GM19025 (cell line): ENCODE measurements at regions not wholly inside any gene's neighbourhood (a gene's known extent, or its start where the extent isn't known, plus 50 kb on each side); places are given as distances from the start of the nearest gene placed in this dataset.
"Not testable (repeated sequence)": the region's sequence is repeated elsewhere in the genome, so short reads cannot be mapped to it uniquely, and the experiment has no call there.

Experiments
- ATAC-seq: cut with Tn5 transposase; IDR thresholded peaks from one replicate; pipeline ENCODE4 v1.9.1; 2021; ENCODE audit warnings: mild to moderate bottlenecking, low read depth, moderate library complexity; ENCODE audit not compliant: unreplicated experiment

DNA sequence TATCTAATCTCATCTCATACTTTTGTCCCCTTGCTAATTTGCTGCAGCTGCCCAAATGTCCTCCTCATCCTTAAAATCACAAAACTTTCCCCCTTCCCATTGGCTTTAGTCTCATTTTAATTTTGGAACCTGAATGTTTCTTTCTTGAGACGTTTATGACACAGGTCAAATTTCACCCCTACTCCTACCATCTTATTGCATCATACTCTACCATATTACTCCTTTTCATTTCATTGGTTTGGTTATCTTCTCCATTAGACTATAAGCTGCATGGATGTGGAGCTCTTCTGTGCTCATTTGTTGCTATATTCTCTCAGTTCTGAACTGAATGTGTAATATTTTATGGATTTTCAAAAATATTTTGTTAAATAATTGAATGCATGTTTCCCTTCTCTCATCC lies 688.6 kb downstream of the CBLN4 start:
- ATAC-seq, result no peak

DNA sequence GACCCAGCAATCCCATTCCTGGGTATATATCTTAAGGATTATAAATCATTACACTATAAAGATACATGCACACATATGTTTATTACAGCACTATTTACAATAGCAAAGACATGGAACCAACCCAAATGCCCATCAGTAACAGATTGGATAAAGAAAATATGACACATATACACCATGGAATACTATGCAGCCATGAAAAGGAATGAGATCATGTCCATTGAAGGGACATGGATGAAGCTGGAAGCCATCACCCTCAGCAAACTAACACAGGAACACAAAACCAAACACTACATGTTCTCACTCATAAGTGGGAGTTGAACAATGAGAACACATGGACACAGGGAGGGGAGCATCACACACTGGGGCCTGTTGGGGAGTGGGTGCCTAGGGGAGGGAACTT lies 694.5 kb downstream of the CBLN4 start:
- ATAC-seq, result not testable (repeated sequence)

DNA sequence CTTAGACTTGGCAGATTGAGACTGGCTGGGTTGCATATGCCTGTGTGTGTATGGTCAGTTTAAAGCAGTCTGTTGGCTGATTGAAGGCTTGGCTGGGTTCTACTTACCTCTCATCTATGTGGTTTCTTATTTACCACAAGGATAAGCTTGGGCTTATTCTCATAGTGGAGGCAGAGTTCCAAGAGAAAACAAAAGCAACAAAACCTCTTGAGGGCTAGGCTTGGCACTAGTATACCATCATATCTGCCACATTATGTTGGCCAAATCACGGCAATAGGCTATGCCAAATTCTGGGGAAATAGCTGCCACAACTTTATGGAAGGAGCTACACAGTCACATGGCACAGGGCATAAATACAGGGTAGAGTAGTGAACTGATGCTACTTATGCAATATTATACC lies 714.1 kb downstream of the CBLN4 start:
- no peak for ATAC-seq

DNA sequence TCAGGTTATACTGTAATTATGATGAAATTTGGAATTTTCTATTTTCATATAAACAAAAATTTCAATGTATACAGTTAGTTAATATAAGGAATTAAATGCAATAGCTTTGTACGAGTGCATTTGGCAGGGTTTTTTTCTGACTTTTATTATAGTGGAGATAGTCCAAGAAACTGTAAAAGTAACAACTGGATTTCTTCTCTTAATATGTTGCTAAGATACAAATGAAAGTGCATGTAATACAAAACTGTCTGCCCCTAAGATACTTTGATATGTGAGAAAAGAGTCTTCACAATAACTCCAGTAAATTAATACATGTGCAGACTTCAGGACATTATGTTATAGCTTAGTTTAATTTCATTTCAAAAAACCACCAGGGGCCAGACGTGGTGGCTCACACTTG lies 721.4 kb downstream of the CBLN4 start:
- ATAC-seq, result no peak

DNA sequence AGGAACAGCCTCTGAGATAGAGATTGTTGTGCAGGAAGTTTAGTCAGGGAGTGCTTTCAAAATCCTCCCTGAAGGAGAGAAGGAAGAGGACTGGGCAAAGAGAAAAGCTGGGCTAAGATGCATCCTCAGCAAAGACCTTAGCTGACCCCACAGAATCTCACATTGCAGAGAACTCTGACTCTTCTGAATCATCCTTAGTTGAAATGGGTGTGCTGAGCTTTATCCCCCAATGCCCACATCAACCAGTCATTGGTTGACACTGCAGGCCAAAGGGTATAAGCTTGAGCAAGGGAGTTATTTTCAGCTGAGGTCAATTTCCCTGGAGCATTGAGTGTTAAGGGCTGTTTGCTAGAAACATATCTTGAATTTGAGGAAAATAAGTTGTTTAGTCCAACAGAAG lies 732.2 kb downstream of the CBLN4 start:
- no peak for ATAC-seq

DNA sequence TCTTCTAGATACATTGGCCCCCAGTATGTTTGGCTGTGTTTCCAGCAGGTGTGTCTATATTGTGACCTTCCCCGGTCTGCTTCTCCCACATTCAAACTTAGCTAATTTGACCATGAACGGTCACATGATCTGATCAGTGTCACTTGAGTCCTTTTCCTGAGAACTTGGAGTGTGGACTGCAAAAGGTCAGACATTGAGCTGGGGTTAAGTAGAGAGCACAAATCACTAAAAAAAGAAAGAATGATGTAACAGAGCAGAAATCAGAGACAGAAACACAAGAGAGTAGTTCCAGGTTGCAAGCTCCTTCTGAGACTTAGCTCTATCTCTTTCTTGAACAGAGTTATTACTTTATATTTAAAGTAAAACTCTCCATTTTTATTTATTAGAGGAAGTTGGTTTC lies 733.9 kb downstream of the CBLN4 start:
- no peak for ATAC-seq

DNA sequence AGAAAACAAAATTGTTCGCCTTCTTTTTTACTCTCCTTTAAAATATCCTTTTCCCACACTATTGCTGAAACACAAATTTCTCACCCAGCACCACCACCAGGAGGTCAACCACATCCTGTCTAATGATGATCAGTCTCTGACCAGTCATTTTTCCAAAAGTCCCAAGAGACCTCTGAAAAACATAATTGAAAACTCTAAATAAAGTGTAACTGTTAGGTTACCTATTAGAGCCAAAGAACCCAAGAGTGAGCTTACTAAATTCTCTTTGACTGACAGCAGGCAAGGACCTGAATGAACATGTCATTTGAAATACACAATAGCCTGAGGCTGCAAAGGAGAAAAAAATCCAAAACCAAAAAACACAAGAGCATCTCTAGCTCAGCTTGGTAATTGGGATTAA lies 735.4 kb downstream of the CBLN4 start:
- no peak for ATAC-seq

DNA sequence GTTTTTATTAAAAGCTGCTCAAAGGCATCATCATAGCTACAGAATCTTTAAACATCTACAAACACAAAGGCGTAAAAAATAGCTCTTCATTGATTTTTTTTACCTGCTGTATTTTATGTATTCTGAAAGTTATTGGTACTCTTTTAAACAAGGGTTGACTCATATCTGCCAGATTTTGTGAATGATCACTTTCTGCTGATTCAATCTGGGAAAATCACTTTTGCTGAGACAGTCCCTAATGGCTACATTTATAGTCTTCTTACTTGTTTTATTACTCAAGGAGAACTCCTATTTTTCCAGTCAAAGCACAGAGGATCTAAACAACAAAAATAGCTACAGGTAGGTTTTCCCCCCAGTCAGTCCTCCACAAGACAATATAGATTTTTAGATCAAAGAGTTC lies 739.0 kb downstream of the CBLN4 start:
- ATAC-seq, result no peak

DNA sequence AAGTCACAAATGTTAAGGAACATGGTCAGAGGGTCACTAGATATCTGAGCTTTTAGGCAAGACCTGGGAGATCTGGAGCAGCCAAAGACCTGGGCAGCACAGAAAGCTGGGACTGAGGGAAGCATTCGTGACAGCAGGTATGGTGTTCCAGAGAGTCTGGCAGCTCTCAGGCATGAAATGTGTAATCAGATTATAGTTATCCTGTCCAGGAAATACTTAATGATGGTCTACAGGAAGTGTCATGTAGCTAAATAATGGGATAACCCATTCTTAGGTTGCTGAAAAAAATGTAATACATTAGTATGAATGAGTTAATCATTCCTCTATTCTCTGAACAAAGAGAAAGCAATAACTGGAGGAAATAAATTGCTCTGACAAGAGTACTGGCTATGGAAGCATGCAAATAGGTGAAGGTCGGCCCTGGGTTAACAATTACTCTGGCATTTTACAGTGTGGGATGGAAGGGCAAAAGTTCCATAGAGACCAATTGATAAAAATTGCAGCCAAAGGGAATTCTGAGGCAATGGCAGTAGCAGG lies 740.5 kb downstream of the CBLN4 start:
- no peak for ATAC-seq

DNA sequence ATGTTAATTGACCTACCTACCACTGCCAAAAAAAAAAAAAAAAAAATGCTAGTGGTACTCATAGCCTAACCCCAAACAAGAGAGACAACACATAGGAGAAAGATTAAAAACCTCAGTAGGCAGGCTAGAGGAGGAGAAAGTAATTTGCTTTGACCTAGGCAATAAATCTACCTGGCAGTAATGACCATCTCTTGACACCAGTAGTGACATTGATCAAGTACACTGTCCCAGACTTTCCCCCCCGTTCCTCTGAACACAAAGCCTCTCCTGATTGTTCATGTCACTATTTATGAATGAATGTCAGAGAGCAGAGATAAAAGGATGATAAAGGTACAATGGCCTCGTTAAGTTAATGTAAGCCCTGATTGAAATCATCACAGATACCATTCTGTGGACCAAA lies 746.8 kb downstream of the CBLN4 start:
- ATAC-seq, result no peak

DNA sequence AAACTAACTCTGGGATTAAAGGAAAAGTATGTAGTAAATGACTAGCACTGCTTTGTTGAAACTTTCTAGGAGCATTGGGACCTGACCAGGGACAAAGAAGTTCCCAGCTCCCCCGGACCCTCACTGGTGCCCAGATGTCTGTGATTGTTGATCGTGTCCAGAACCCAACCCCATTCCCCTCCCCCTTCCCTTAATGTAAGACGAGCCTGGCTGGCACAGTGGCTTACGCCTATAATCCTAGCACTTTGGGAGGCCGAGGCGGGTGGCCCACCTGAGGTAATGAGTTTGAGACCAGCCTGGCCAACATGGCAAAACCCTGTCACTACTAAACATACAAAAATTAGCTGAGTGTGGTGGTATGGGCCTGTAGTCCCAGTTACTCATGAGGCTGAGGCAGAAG lies 750.3 kb downstream of the CBLN4 start:
- ATAC-seq, result no peak

DNA sequence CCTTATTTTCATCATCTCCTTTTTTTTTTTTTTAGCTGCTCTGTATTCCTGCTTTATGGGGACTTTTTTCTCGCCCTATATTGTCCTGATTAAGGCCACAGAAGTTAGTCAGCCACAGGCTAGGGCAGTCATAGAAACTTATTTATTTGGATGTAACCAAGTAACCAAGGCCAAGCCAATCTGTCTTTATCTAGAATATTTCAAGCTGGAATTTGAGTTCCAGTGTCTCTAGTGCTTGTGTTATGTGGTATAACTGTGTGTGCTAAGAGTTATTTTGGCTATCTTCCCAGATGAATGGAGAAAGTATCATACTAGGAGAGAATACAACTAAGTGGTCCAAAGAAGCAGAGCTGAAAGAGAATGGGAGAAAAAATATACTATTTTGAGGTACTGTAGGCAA lies 751.5 kb downstream of the CBLN4 start:
- ATAC-seq, result no peak

DNA sequence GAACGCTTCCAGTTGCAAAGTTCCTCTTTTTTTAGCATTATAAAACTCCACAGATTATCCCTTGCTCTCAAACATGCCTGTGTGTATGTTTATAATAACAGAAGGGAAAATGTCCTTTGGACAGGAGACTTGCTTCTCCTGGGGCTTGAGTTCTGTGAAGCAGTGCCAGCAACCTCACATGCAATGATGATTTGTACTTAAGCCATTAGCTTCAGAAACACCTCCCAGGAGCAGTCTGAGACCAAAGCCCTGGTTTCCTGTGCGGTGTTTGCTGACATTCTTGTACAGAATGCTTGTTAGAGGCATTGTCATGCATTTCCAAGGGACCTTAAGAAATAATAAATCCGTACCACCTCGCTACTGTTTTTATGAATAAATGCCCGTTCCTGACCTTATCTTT lies 752.8 kb downstream of the CBLN4 start:
- ATAC-seq, result no peak

DNA sequence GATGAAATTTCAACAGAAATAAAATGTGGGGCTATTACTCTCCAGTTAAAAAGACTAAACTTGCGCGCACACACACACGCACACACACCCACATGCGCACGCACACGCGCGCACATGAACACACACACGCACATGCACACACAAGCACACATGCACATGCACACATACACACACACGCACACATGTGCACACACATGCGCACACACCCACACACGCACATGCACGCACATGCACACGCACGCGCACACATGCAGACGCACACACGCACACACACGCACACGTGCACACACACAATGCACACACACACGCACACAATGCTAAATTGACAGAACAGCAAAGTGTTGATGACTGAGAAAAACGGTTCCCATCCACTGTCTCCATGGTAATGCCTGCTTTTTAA lies 754.1 kb downstream of the CBLN4 start:
- ATAC-seq, result no peak

DNA sequence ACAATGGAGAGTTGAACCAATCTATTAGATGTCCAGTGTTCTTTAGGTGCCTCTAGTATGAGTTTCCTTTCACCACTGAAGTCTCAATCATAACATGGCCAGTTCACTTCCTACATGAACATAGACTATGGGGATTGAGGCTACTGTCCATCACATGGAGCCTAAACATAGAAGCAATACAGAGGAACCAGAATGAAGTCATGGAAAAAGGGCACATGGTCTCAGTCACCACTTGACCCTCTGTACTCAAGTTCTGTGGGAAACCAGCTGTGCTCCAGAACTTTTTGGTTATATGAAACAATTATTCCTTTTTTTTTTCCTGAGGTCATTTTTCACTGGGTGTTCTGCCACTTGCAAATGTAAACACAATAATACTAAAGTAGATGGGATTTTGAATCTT lies 762.5 kb downstream of the CBLN4 start:
- no peak for ATAC-seq

DNA sequence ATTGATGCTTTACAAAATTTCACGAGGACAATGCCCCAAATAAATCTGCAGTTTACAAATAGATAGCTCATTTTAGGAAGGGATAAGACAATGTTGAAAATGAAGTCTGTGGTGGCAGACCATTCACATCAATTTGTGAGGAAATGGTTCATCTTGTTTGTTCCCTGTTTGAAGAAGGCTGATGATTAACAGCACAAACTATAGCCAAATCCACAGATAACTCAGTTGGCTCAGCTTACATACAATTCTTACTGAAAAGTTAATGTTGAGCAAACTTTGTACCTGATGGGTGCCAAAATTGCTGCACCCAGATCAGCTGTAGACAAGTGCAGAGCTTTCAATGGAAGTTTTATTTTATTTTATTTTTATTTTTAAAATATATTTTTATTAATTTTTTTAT lies 763.9 kb downstream of the DOK5 start:
- ATAC-seq, result no peak

DNA sequence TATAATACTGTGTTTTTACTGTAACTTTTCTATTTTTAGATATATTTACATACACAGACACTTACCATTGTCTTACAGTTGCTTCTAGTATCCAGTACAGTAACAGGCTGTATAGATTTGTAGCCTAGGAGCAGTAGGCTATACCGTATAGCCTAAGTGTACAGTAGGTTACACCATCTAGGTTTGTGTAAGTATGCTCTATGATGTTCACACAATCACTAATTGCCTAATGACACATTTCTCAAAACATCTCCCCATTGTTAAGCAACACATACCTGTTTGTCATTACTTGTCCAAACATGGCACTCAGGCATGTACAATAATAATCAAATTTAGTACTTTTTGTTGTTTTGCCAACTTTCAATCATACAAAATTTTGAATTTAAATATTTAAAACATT lies 757.3 kb downstream of the DOK5 start:
- ATAC-seq, result no peak

DNA sequence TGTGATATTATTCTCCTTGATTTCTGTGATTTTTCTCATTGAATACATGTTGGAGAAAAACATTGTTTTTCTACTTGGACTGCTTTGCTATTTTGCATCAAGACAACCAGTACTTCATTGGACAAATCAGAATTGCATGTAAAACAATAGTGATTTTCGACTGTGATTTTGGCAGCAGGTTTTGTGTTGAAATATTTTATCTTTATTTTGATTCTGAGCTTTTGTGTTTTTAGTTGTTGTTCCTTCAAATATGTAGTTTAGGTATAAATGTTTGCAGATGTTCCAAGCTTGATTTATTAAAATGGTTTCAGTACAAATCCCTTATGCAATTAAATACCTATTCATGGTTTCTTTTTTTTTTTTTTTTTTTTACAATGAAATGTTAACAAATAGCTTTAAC lies 754.1 kb downstream of the DOK5 start:
- no peak for ATAC-seq

DNA sequence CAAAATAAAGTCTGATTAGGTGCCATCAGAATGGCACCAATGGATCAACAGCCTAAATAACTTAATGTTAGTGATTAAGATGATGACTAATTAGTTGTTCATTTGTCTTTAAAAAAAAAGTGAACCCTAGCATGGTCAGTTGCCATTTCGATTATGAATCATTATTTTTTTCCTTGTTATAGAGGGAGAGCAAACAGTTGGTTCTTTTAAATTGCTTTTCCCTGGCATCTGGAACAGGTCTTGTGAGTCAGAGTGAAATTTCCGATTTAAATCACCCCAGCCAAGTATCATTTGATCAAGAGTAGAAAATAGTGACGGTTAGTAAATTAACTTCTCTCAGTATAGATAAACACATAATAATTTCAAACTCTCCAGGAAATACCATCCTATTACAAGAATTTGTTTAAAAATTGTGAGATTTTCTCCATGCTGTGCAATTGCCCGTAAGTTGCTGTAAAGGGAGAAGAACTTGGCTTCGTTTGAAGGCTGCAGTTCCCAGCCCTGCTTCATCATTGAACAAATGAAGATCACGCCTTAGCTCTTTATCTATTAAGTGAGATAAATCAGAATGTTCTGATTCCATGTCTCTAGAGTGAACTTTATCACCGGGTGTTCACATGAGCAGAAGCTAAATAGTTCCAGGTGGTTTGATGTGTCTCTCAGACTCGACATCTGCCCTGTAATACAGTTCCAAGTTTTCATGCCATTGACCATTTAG lies 741.3 kb downstream of the DOK5 start:
- ATAC-seq, result no peak

DNA sequence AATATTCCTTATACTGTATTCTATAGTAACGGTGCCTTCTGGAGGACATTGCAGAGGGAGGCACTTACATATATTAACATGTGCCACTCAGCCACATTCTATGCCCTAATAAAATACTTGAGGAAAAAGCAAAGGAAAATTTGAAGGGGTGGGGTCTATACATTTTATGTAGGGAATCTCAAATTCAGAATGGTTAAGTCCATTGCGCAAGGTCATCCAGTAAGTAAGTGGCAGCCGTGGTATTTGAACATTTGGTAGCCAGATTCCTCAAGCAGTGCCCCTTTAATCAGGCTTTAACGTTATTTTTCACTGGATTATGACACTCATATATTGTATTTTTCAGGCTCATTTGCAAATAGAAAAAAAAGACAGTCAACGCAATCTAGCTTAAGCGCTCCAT lies 738.3 kb downstream of the DOK5 start:
- ATAC-seq, result no peak

DNA sequence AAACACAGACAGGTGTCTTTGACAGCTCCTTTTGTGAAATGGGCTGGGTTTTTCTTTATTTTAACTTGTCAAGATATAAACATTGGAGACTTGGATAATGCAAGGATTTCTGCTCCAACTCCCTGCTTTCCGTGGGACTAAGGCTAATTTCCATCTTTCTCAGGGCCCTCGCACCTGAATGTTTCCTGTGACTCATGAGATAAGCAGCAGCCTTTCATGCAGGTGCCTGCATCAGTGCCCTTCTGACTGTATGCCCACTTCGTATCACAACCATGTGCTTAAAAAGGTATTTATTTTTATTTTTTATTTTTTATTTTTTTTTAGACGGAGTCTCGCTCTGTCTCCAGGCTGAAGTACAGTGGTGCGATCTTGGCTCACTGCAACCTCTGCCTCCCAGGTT lies 736.1 kb downstream of the DOK5 start:
- ATAC-seq, result no peak

DNA sequence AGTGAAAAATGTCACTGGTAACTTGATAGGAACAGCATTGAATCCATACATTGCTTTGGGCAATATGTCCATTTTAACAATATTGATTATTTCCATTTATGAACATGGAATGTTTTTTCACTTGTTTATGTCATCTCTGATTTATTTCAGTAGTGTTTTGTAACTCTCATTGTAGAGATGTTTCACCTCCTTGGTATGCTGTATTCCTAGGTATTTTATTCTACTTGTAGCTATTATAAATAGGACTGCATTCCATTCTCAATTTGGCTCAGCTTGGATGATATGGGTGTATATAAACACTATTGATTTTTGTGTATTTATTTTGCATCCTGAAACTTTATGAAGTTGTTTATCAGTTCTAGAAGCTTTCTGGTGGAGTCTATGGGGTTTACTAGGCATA lies 730.3 kb downstream of the DOK5 start:
- no peak for ATAC-seq

DNA sequence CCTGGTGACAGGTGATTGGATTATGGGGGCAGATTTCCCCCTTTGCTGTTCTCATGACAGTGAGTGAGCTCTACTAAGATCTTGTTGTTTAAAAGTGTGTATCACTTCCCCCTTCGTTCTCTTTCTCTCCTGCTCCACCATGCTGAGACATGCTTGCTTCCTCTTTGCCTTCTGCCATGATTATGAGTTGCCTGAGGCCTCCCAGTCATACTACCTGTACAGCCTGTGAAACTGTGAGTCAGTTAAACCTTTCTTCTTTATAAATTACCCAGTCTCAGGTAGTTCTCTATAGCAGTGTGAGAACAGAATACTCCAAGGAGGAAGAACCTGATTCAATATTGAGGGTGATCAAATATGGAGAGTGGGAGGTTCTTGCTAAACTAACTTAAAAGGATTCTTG lies 724.9 kb downstream of the DOK5 start:
- no peak for ATAC-seq
